Fibroblast of peridontal ligament (primary cell): ENCODE measurements at regions not wholly inside any gene's neighbourhood (a gene's known extent, or its start where the extent isn't known, plus 50 kb on each side); places are given as distances from the start of the nearest gene placed in this dataset.

Experiments
- DNase-seq: peaks from one replicate; pipeline ENCODE4 v3.0.0-alpha.2; 2010; ENCODE audit errors: extremely low read depth

GRCh38 chr9:99531313-99531712 lies 290.4 kb upstream of the NR4A3 start:
- DNase-seq, result no peak

- DNase-seq, result no peak
These were observed 288.3 kb upstream of the NR4A3 start for GRCh38 chr9:99533421-99533820.

GRCh38 chr9:99537996-99538395 lies 283.7 kb upstream of the NR4A3 start:
- no peak for DNase-seq

GRCh38 chr9:99544526-99544925 lies 277.2 kb upstream of the NR4A3 start:
- peak; percentile 55 for DNase-seq

- DNase-seq, result no peak
These were observed 272.2 kb upstream of the NR4A3 start for GRCh38 chr9:99549441-99549840.

- DNase-seq, result no peak
These were observed 265.9 kb upstream of the NR4A3 start for GRCh38 chr9:99555792-99556191.

GRCh38 chr9:99556998-99557397 lies 264.7 kb upstream of the NR4A3 start:
- DNase-seq, result no peak

- no peak for DNase-seq
These were observed 263.9 kb upstream of the NR4A3 start for GRCh38 chr9:99557816-99558215.

GRCh38 chr9:99559776-99560175 lies 261.9 kb upstream of the NR4A3 start:
- DNase-seq, result no peak

GRCh38 chr9:99560561-99560960 lies 261.1 kb upstream of the NR4A3 start:
- DNase-seq, result no peak

- DNase-seq, result no peak
These were observed 260.2 kb upstream of the NR4A3 start for GRCh38 chr9:99561509-99561917.

GRCh38 chr9:99561961-99562565 lies 259.6 kb upstream of the NR4A3 start:
- DNase-seq, result no peak

GRCh38 chr9:99563364-99563763 lies 258.3 kb upstream of the NR4A3 start:
- DNase-seq, result no peak

- DNase-seq, result peak; percentile 14
These were observed 256.5 kb upstream of the NR4A3 start for GRCh38 chr9:99565203-99565602.

- DNase-seq, result no peak
These were observed 254.2 kb upstream of the NR4A3 start for GRCh38 chr9:99567436-99567835.

- no peak for DNase-seq
These were observed 251.8 kb upstream of the NR4A3 start for GRCh38 chr9:99569840-99570239.

- no peak for DNase-seq
These were observed 249.1 kb upstream of the NR4A3 start for GRCh38 chr9:99572567-99572966.

- DNase-seq, result no peak
These were observed 248.6 kb upstream of the NR4A3 start for GRCh38 chr9:99573085-99573484.

- DNase-seq, result no peak
These were observed 247.8 kb upstream of the NR4A3 start for GRCh38 chr9:99573886-99574285.

- DNase-seq, result no peak
These were observed 245.7 kb upstream of the NR4A3 start for GRCh38 chr9:99576002-99576401.

- DNase-seq, result no peak
These were observed 244.8 kb upstream of the NR4A3 start for GRCh38 chr9:99576876-99577275.

GRCh38 chr9:99577351-99577750 lies 244.3 kb upstream of the NR4A3 start:
- no peak for DNase-seq

- no peak for DNase-seq
These were observed 243.0 kb upstream of the NR4A3 start for GRCh38 chr9:99578666-99579065.

GRCh38 chr9:99579964-99580363 lies 241.7 kb upstream of the NR4A3 start:
- no peak for DNase-seq
